DND-41 (cell line): ENCODE measurements at regions not wholly inside any gene's neighbourhood (a gene's known extent, or its start where the extent isn't known, plus 50 kb on each side); places are given as distances from the start of the nearest gene placed in this dataset.

Experiments used
- EZH2 ChIP-seq: IDR thresholded peaks from 3 replicates; pipeline ENCODE4 v1.6.1; 2012; ENCODE audit warnings: borderline replicate concordance, low read depth, mild to moderate bottlenecking, moderate library complexity, low read length, inconsistent platforms; ENCODE audit not compliant: severe bottlenecking
- TF ChIP-seq, protein P1 (sequence below): IDR thresholded peaks from 2 replicates; pipeline ENCODE4 v1.5.1; 2012; ENCODE audit warnings: borderline replicate concordance, low read length, moderate library complexity, mild to moderate bottlenecking; ENCODE audit not compliant: poor library complexity, severe bottlenecking; ENCODE audit errors: extremely low read depth

DNA sequence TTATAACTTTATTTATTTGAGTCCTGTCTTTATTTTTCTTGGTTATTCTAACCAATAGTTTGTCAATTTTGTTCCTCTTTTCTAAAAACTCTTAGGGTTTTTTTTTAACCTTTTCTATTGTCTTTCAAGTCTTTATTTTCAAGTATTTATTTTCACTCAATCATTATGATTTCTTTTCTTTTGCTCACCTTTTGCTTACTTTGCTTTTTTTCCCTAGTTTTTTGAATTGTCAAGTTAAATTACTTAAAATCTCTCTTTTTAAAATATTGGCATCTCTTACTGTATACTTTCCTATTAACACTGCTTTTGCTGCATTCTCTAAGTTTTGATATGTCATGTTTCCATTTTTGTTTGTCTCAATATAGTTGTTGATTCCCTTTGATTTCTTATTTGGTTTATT lies 396.8 kb upstream of the CCDC179 start:
- TF ChIP-seq, protein P1, sequence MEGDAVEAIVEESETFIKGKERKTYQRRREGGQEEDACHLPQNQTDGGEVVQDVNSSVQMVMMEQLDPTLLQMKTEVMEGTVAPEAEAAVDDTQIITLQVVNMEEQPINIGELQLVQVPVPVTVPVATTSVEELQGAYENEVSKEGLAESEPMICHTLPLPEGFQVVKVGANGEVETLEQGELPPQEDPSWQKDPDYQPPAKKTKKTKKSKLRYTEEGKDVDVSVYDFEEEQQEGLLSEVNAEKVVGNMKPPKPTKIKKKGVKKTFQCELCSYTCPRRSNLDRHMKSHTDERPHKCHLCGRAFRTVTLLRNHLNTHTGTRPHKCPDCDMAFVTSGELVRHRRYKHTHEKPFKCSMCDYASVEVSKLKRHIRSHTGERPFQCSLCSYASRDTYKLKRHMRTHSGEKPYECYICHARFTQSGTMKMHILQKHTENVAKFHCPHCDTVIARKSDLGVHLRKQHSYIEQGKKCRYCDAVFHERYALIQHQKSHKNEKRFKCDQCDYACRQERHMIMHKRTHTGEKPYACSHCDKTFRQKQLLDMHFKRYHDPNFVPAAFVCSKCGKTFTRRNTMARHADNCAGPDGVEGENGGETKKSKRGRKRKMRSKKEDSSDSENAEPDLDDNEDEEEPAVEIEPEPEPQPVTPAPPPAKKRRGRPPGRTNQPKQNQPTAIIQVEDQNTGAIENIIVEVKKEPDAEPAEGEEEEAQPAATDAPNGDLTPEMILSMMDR: no peak
- no peak for TF ChIP-seq EZH2
